ENCODE measurements at regions not wholly inside any gene's neighbourhood (a gene's known extent, or its start where the extent isn't known, plus 50 kb on each side); places are given as distances from the start of the nearest gene placed in this dataset.

DNA sequence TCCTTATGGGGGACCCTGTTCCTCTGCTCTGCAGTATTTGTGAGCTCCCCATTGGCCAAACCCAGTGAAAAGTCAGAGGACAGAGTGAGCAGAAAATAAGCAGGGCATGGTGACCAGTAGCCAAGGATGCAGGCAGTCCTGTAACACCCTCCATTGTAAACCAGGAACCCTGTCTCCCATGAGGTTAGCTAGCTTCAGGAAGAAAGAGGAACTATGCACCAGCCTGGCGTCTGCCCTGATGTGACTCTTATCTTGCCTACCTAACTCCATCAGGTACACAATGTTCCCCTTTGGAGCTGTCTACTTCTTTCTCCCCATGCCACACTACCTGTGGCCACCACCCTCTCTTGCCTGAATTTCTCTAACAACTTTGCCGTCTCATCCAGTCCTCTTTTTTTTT, 119.2 kb downstream of the LRIG2 start:
- Mint-ChIP-seq H3K9me3 (ENCODE audit: low read depth, unreplicated experiment) (peaks cover 7% of the 10 kb centered on the region), H3K27me3 (ENCODE audit: unreplicated experiment) (no peaks in the 10 kb centered on the region), H3K4me3 (ENCODE audit: low read depth, unreplicated experiment) (peak overlapping the region; percentile 30), H3K27ac (ENCODE audit: unreplicated experiment) (peak overlapping the region; percentile 97), H3K36me3 (ENCODE audit: insufficient read depth, unreplicated experiment) (peaks cover 14% of the 10 kb centered on the region), H3K4me1 (ENCODE audit: low read depth, unreplicated experiment) (peaks cover 18% of the 10 kb centered on the region)
- intact Hi-C loops (cut with micrococcal nuclease; ENCODE audit: unreplicated experiment), result no loop called here
- BruUV-seq (replicated peaks), result no TSS peak
- DNase-seq, result no peak
- TF ChIP-seq, protein P1, sequence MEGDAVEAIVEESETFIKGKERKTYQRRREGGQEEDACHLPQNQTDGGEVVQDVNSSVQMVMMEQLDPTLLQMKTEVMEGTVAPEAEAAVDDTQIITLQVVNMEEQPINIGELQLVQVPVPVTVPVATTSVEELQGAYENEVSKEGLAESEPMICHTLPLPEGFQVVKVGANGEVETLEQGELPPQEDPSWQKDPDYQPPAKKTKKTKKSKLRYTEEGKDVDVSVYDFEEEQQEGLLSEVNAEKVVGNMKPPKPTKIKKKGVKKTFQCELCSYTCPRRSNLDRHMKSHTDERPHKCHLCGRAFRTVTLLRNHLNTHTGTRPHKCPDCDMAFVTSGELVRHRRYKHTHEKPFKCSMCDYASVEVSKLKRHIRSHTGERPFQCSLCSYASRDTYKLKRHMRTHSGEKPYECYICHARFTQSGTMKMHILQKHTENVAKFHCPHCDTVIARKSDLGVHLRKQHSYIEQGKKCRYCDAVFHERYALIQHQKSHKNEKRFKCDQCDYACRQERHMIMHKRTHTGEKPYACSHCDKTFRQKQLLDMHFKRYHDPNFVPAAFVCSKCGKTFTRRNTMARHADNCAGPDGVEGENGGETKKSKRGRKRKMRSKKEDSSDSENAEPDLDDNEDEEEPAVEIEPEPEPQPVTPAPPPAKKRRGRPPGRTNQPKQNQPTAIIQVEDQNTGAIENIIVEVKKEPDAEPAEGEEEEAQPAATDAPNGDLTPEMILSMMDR (IDR thresholded peaks at IDR 0.05; ENCODE audit: unreplicated experiment), result no peak
- CTCF ChIA-PET, result no interaction called here

DNA sequence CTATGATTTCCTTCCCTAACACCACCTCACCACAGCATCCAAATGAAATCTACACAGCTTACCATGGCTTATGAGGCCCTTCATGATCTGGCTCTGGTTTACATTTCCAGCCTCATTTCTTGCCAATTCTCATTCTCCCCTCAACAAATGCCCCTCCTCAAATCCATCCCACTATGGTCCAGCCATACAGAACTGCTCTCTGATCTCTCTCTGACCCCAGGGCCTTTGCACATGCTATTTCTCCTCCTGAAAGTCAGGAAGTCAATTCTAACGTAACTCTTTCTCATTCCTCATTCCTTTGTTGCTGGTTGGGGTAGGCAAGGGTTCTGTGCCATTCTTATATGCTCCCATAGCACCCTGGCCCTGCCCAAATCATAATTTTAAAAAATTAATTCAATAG, 120.0 kb downstream of the LRIG2 start:
- peak overlapping the region; percentile 97 for H3K27ac Mint-ChIP-seq (ENCODE audit: unreplicated experiment)
- TF ChIP-seq, protein P1 (IDR thresholded peaks at IDR 0.05; ENCODE audit: unreplicated experiment), result no peak
- CTCF ChIA-PET, result no interaction called here
- H3K27me3 Mint-ChIP-seq (ENCODE audit: unreplicated experiment), result no peaks in the 10 kb centered on the region
- peaks cover 7% of the 10 kb centered on the region for H3K9me3 Mint-ChIP-seq (ENCODE audit: low read depth, unreplicated experiment)
- no peak overlapping the region for H3K4me3 Mint-ChIP-seq (ENCODE audit: low read depth, unreplicated experiment)
- DNase-seq, result no peak
- BruUV-seq (replicated peaks), result no TSS peak
- H3K36me3 Mint-ChIP-seq (ENCODE audit: insufficient read depth, unreplicated experiment), result peaks cover 14% of the 10 kb centered on the region
- peaks cover 18% of the 10 kb centered on the region for H3K4me1 Mint-ChIP-seq (ENCODE audit: low read depth, unreplicated experiment)
- intact Hi-C loops (cut with micrococcal nuclease; ENCODE audit: unreplicated experiment), result no loop called here

GRCh38 chr1:113194846-113195830, 122.1 kb downstream of the LRIG2 start:
- BruUV-seq (replicated peaks), result no TSS peak
- intact Hi-C loops (cut with micrococcal nuclease; ENCODE audit: unreplicated experiment), result no loop called here
- no peak for DNase-seq
- H3K27me3 Mint-ChIP-seq (ENCODE audit: unreplicated experiment), result no peaks in the 10 kb centered on the region
- CTCF ChIA-PET, result no interaction called here
- H3K9me3 Mint-ChIP-seq (ENCODE audit: low read depth, unreplicated experiment), result peaks cover 7% of the 10 kb centered on the region
- TF ChIP-seq, protein P1 (IDR thresholded peaks at IDR 0.05; ENCODE audit: unreplicated experiment), result no peak
- peaks cover 18% of the 10 kb centered on the region for H3K4me1 Mint-ChIP-seq (ENCODE audit: low read depth, unreplicated experiment)
- no peak overlapping the region for H3K27ac Mint-ChIP-seq (ENCODE audit: unreplicated experiment)
- no peak overlapping the region for H3K4me3 Mint-ChIP-seq (ENCODE audit: low read depth, unreplicated experiment)
- peaks cover 14% of the 10 kb centered on the region for H3K36me3 Mint-ChIP-seq (ENCODE audit: insufficient read depth, unreplicated experiment)

GRCh38 chr1:113197719-113198330, 124.8 kb downstream of the LRIG2 start:
- Mint-ChIP-seq H3K4me1 (ENCODE audit: low read depth, unreplicated experiment) (no peaks in the 10 kb centered on the region), H3K9me3 (ENCODE audit: low read depth, unreplicated experiment) (peaks cover 5% of the 10 kb centered on the region)

More at GRCh38 chr1:113197719-113198330, 124.8 kb downstream of the LRIG2 start:
- TF ChIP-seq, protein P1 (IDR thresholded peaks at IDR 0.05; ENCODE audit: unreplicated experiment), result no peak
- H3K36me3 Mint-ChIP-seq (ENCODE audit: insufficient read depth, unreplicated experiment), result no peaks in the 10 kb centered on the region
- BruUV-seq (replicated peaks), result no TSS peak
- intact Hi-C loops (cut with micrococcal nuclease; ENCODE audit: unreplicated experiment), result no loop called here
- no peaks in the 10 kb centered on the region for H3K27me3 Mint-ChIP-seq (ENCODE audit: unreplicated experiment)
- H3K27ac Mint-ChIP-seq (ENCODE audit: unreplicated experiment), result no peak overlapping the region
- no peak overlapping the region for H3K4me3 Mint-ChIP-seq (ENCODE audit: low read depth, unreplicated experiment)
- DNase-seq, result no peak
- CTCF ChIA-PET, result no interaction called here

All from Calu3 (cell line).